SH-SY5Y (cell line): ENCODE measurements at regions not wholly inside any gene's neighbourhood (a gene's known extent, or its start where the extent isn't known, plus 50 kb on each side); places are given as distances from the start of the nearest gene placed in this dataset.

Source experiments
- GATA2 ChIP-seq: IDR thresholded peaks from 2 replicates; pipeline ENCODE4 v1.6.1; 2011; ENCODE audit warnings: mild to moderate bottlenecking, low read depth, low read length
- GATA3 ChIP-seq: IDR thresholded peaks from 2 replicates; pipeline ENCODE4 v1.6.1; 2011; ENCODE audit warnings: low read depth, mild to moderate bottlenecking, low read length, moderate library complexity

DNA sequence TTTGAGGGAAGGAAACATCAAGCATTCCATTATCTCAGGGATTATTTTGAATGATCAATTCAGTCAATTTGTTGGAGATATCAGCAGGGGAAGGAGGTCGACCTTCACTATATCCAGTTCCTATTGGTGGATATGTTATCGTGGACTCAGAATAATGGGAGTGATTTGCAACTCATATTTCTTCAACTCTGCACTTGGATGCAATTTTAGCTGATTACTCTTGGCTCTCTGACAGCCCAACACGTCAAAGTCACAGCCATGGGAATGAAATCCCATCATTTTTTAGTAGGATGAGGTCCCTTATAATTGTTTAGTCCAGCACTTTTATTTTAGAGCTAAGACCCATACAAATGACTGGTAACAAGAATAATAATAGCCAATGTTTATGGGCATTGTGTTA lies 371.8 kb upstream of the RPS23 start:
- TF ChIP-seq GATA3 (no peak), GATA2 (no peak)
